ENCODE measurements at regions not wholly inside any gene's neighbourhood (a gene's known extent, or its start where the extent isn't known, plus 50 kb on each side); places are given as distances from the start of the nearest gene placed in this dataset.
"Not testable (repeated sequence)": the region's sequence is repeated elsewhere in the genome, so short reads cannot be mapped to it uniquely, and the experiment has no call there.

DNA sequence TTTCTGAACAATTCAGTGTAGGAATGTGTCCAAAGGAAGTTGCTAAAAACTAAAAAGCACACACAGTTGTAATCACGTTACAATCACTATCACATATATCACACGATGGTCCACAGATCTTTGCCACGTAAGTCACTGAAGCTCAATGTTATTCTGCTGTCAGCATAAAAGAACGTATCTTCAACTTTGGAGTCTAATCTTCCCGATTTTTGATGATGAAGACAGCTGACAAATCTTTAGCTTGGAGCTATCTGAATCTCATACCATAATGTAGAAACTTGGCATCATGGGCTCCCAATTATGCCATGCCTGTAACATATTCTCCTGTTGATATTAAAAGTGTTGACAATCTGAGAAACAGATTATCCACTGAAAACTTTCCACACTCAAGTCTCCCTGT, 158.4 kb downstream of the UBE2NL start:
- H3K36me3 ChIP-seq (replicated peaks in 1 of 2): no peaks in the 10 kb centered on the region
- intact Hi-C loops (cut with DNase I): no loop called here
- WGBS, 4 donors: 52 to 62% (median 57%) methylated on average over 5 of the region's 5 CpGs
- DNase-seq: no peak
- H3K9me3 ChIP-seq (replicated peaks in 1 of 3): no peaks in the 10 kb centered on the region
- no peaks in the 10 kb centered on the region for H3K4me1 ChIP-seq (replicated peaks in 1 of 2)
- TF ChIP-seq, protein P1, sequence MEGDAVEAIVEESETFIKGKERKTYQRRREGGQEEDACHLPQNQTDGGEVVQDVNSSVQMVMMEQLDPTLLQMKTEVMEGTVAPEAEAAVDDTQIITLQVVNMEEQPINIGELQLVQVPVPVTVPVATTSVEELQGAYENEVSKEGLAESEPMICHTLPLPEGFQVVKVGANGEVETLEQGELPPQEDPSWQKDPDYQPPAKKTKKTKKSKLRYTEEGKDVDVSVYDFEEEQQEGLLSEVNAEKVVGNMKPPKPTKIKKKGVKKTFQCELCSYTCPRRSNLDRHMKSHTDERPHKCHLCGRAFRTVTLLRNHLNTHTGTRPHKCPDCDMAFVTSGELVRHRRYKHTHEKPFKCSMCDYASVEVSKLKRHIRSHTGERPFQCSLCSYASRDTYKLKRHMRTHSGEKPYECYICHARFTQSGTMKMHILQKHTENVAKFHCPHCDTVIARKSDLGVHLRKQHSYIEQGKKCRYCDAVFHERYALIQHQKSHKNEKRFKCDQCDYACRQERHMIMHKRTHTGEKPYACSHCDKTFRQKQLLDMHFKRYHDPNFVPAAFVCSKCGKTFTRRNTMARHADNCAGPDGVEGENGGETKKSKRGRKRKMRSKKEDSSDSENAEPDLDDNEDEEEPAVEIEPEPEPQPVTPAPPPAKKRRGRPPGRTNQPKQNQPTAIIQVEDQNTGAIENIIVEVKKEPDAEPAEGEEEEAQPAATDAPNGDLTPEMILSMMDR (IDR thresholded peaks at IDR 0.05): no peak
- TF ChIP-seq POLR2A (IDR thresholded peaks at IDR 0.05): no peak
- no peak overlapping the region for H3K4me3 ChIP-seq
- H3K27me3 ChIP-seq: no peaks in the 10 kb centered on the region
- H3K27ac ChIP-seq: no peak overlapping the region

DNA sequence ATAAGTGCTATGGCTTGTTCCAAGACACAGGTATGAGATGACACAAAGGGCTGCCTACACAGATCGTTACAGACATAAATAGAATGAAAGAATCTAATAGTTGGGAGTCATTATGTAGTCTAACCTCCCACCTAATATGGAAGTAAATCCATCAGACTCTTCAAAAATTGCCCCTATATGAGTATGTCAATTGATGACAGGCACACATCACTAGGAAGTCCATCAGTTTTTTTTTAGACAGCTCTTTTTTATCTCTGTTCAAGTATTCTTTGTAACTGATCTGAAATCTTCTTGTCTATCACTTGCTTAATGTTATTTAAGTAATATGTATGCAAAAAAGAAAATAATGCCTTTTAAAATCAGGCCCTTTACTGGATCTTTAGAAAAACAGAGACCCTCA, 191.6 kb downstream of the UBE2NL start:
- DNase-seq: no peak
- Histone ChIP-seq H3K27ac (no peak overlapping the region), H3K4me3 (no peak overlapping the region), H3K27me3 (no peaks in the 10 kb centered on the region), H3K4me1 (replicated peaks in 1 of 2) (no peaks in the 10 kb centered on the region), H3K9me3 (replicated peaks in 1 of 3) (no peaks in the 10 kb centered on the region), H3K36me3 (replicated peaks in 1 of 2) (no peaks in the 10 kb centered on the region)
- 57 to 80% (median 64%) methylated on average over 1 of the region's 1 CpG for WGBS, 4 donors
- TF ChIP-seq, protein P1 (IDR thresholded peaks at IDR 0.05): no peak
- TF ChIP-seq POLR2A (IDR thresholded peaks at IDR 0.05): no peak
- intact Hi-C loops (cut with DNase I): no loop called here

DNA sequence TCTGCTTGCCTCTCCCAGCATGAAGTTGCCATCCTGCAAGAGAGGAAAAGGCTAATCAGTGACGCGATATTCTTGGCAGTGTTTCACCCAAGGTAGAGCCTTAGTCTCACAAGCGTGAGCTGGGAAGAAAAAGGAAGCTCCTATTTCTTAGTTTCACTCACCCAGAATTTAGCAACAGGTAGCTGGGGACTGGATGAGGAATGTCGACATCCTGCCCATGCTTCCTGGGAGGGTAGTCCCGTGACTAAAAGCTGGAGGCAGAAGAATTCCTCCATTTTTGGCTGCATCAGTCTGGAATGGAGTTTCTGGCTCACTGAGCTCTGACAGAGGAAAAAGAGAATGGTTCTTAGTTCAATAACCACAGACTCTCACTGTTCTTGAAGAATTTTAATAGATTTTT, 198.4 kb downstream of the UBE2NL start:
- intact Hi-C loops (cut with DNase I); H3K4me3 ChIP-seq; H3K27ac ChIP-seq; H3K36me3 ChIP-seq (replicated peaks in 1 of 2); DNase-seq; H3K9me3 ChIP-seq (replicated peaks in 1 of 3); H3K4me1 ChIP-seq (replicated peaks in 1 of 2); H3K27me3 ChIP-seq: not testable (repeated sequence)
- WGBS, 4 donors: 66 to 96% (median 75%) methylated on average over 2 to 5 of the region's 5 CpGs

DNA sequence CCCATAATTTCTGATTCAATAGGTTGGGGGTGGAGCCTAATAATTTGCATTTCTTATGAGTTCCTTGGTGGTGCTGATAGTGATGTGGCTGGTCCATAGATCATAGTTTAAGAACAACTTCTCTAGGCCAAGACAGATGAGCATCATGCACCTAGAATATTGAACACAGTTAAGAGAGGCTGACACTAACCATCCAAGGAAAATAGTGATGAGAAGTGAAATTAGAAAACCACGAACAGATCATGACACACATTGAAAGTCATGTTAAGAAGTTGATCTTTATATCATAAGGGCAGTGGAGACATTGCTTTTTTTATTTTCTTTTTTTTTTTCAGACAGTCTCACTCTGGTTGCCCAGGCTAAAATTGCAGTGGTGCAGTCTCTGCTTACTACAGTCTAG, 205.8 kb downstream of the UBE2NL start:
- H3K9me3 ChIP-seq (replicated peaks in 1 of 3); H3K4me1 ChIP-seq (replicated peaks in 1 of 2); H3K27ac ChIP-seq; H3K27me3 ChIP-seq; H3K36me3 ChIP-seq (replicated peaks in 1 of 2); DNase-seq; intact Hi-C loops (cut with DNase I); H3K4me3 ChIP-seq: not testable (repeated sequence)
- no CpG with 5 or more reads among the region's 1 CpG for WGBS, 4 donors

DNA sequence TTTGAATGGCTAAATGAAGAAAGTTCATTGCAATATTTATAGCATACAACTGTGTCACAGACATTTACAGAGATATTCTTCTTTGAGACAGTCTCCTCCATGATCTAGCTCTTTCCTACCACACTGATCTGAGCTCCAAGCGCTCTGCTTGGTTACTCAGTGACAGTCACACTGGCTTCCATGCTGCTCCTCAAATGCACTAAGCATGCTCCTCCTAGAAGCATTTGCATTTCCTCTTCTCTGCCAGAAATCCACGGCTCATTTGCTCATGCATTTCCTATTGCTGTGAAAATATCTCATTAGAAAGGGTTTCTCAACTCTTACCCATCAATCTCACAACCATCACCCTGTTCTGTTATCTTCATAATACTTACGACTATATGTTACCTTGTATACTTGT, 208.2 kb downstream of the UBE2NL start:
- DNase-seq; H3K27me3 ChIP-seq; H3K27ac ChIP-seq; H3K4me3 ChIP-seq; H3K4me1 ChIP-seq (replicated peaks in 1 of 2); intact Hi-C loops (cut with DNase I); H3K9me3 ChIP-seq (replicated peaks in 1 of 3); H3K36me3 ChIP-seq (replicated peaks in 1 of 2): not testable (repeated sequence)
- no CpG with 5 or more reads among the region's 3 CpGs for WGBS, 4 donors

DNA sequence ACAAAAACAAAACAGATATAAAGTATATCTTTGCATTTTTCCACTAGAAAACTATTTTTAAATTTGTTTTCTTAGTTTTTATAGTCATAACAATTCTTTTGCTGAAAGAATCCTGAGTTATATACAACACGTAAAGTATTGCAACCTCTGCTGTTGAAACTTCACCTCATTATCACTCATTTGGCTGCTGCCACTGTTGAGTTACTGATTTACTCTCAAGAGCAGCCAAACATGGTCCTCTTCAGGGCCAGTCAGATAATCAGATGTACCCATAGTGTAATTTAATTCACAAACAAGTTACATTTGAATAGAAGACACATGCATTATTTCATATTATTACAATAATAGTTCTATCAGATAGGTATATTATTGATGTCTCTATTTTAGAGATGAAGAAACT, 235.6 kb downstream of the UBE2NL start:
- H3K27me3 ChIP-seq; intact Hi-C loops (cut with DNase I): not testable (repeated sequence)

DNA sequence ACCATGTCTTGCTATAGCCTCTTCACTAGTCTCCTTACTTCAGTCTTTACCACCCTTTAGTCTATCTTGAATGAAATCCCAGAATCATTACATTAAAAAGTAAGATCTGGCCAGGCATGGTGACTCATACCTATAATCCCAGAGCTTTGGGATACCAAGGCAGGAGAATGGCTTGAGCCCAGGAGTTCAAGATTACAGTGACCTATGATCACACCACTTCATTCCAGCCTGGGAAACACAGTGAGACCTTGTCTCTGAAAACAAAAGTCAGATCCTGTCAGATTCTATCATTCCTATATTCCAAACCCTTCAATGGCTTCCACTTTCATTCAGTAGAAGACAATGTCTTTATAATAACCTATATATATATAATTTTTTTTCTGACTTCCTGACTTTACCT, 237.7 kb downstream of the UBE2NL start:
- H3K4me3 ChIP-seq; DNase-seq; H3K36me3 ChIP-seq (replicated peaks in 1 of 2); H3K4me1 ChIP-seq (replicated peaks in 1 of 2); H3K27me3 ChIP-seq; H3K27ac ChIP-seq; intact Hi-C loops (cut with DNase I); H3K9me3 ChIP-seq (replicated peaks in 1 of 3): not testable (repeated sequence)

More for the DNA sequence above, 235.6 kb downstream of the UBE2NL start:
- WGBS, 4 donors: 44% methylated on average over 1 of the region's 1 CpG; no CpG with 5 or more reads in 3 of the 4 donors
- H3K36me3 ChIP-seq (replicated peaks in 1 of 2); H3K4me1 ChIP-seq (replicated peaks in 1 of 2); H3K27ac ChIP-seq; H3K4me3 ChIP-seq; DNase-seq; H3K9me3 ChIP-seq (replicated peaks in 1 of 3): not testable (repeated sequence)

DNA sequence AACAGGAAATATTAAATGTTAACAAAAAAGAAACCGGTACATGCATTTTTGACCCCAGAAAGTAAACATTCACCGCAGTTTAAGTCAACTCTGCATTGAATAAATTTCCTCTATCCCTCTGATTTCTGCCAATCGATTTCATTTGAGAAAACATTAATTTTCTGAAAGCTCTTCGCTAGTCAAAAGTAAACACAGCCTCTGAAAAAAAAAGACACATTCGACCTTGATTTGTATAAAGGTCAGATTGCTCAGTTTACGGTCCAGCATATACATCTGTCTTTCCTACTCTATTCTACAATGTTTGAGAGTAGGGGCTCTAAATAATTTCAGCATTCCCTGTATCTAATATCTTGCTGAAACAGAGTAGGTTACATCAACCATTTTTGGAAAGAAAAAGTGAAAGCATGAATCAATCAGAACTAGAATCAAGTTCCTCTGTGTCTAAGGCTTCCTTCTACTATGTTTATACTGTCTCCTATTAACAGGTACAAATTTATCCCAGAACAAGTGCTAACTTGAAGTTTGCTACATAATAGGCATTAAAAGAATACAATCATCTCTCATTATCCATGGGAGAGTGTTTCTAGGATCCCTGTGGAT, 243.8 kb downstream of the UBE2NL start:
- H3K27me3 ChIP-seq; H3K9me3 ChIP-seq (replicated peaks in 1 of 3); intact Hi-C loops (cut with DNase I); H3K36me3 ChIP-seq (replicated peaks in 1 of 2); DNase-seq; H3K4me1 ChIP-seq (replicated peaks in 1 of 2); H3K27ac ChIP-seq; H3K4me3 ChIP-seq: not testable (repeated sequence)
- 37 to 63% (median 39%) methylated on average over 5 to 6 of the region's 6 CpGs for WGBS, 4 donors

DNA sequence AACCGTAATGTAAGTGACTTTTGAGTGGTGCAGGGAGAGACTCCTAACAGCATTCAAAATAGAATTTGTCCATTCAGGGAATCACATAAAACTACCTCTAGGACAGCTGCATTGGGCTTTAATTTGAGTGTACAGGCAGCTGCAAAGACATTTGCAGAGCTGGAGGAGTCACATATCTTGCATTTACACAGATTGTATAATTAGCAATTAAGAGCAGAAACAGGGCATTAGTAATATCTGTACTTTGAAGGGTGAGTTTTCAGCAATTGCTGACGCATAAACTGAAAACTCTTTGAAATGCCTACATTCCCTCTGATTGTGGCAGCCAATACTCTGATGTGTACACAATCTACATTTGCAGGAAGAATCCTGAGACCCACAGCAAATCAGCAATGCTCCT, 245.6 kb downstream of the UBE2NL start:
- H3K27ac ChIP-seq; H3K9me3 ChIP-seq (replicated peaks in 1 of 3); intact Hi-C loops (cut with DNase I); H3K4me3 ChIP-seq; H3K4me1 ChIP-seq (replicated peaks in 1 of 2); DNase-seq; H3K27me3 ChIP-seq; H3K36me3 ChIP-seq (replicated peaks in 1 of 2): not testable (repeated sequence)
- WGBS, 4 donors: 57 to 80% methylated on average over 1 of the region's 2 CpGs; no CpG with 5 or more reads in 2 of the 4 donors

DNA sequence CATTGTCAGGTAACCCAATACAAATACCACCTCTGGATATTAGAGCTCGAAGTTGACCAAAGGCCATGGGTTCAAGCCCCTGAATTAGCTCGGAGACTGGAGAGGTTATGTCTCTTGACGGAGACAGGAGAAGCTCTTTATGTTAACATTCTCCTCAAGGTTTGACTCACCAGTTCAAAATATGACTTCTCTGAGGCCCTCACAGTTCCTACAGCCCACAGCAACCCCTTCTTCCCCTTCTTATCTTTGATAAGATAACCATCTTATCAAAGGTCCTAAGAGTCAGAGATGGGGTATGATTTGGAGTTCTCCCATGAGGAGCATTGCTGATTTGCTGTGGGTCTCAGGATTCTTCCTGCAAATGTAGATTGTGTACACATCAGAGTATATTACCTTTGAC, 246.6 kb downstream of the UBE2NL start:
- no CpG with 5 or more reads among the region's 3 CpGs for WGBS, 4 donors
- H3K27me3 ChIP-seq; H3K36me3 ChIP-seq (replicated peaks in 1 of 2); H3K9me3 ChIP-seq (replicated peaks in 1 of 3); H3K4me3 ChIP-seq; H3K4me1 ChIP-seq (replicated peaks in 1 of 2); intact Hi-C loops (cut with DNase I); H3K27ac ChIP-seq; DNase-seq: not testable (repeated sequence)

All from adrenal gland (tissue), 9 donors.